IMR-90 (cell line): ENCODE measurements at regions not wholly inside any gene's neighbourhood (a gene's known extent, or its start where the extent isn't known, plus 50 kb on each side); places are given as distances from the start of the nearest gene placed in this dataset.

Source experiments
- ATAC-seq: fragments of 200-7000 bp; cut with Tn5 transposase; 2 replicates; pipeline ENCODE4 v1.9.1; 2020; ENCODE audit warnings: low read depth, mild to moderate bottlenecking, moderate library complexity
- BruUV-seq: library from RNA; stranded (reverse); fragments of 400-500 nt; replicated peaks from 2 replicates; lab custom pipeline; 2021; lab: Mats Ljungman, UMichigan
- CTCF ChIA-PET: fragments of 300-600 bp; formaldehyde crosslinking; extraction: SDS; loops from one replicate; lab custom pipeline; 2021; ENCODE audit warnings: antibody characterized with exemption; lab: Yijun Ruan, JAX
- POLR2A ChIA-PET: fragments of 300-600 bp; sonication (Branson Sonifier 250); formaldehyde crosslinking; loops from one replicate; lab custom pipeline; 2022; ENCODE audit warnings: antibody characterized with exemption; ENCODE audit not compliant: unreplicated experiment; lab: Charles Lee
- DNase-seq: peaks from one replicate; pipeline ENCODE4 v3.0.0; 2013
- H2AFZ ChIP-seq: replicated peaks from 2 replicates; pipeline ENCODE3; 2013; ENCODE audit warnings: low read length, mild to moderate bottlenecking; ENCODE audit not compliant: poor library complexity
- H2AK5ac ChIP-seq: 2 replicates; pipeline ENCODE4 v1.6.1; 2013; ENCODE audit warnings: low read depth, low read length, inconsistent platforms
- H2AK9ac ChIP-seq: replicated peaks from 2 replicates; pipeline ENCODE3; 2013; ENCODE audit warnings: mild to moderate bottlenecking, low read depth, low read length, moderate library complexity; ENCODE audit not compliant: poor library complexity
- H2BK120ac ChIP-seq: 2 replicates; pipeline ENCODE4 v1.6.1; 2013; ENCODE audit warnings: low read depth, low read length, inconsistent platforms
- H2BK15ac ChIP-seq: 3 replicates; pipeline ENCODE4 v1.6.1; 2013; ENCODE audit warnings: low read depth, low read length, inconsistent platforms
- H2BK20ac ChIP-seq: 2 replicates; pipeline ENCODE4 v1.6.1; 2013; ENCODE audit warnings: low read depth, mild to moderate bottlenecking, inconsistent platforms, low read length, moderate library complexity
- H2BK5ac ChIP-seq: 2 replicates; pipeline ENCODE4 v1.6.1; 2013; ENCODE audit warnings: mild to moderate bottlenecking, low read depth, low read length, inconsistent platforms; ENCODE audit not compliant: poor library complexity, severe bottlenecking
- H3K14ac ChIP-seq: replicated peaks from 2 replicates; pipeline ENCODE4 v1.6.1; 2013; ENCODE audit warnings: low read depth, low read length, inconsistent platforms
- H3K18ac ChIP-seq: 2 replicates; pipeline ENCODE4 v1.6.1; 2013; ENCODE audit warnings: low read depth, low read length, control low read depth
- H3K23ac ChIP-seq: 2 replicates; pipeline ENCODE4 v1.6.1; 2013; ENCODE audit warnings: low read depth, low read length, inconsistent platforms
- H3K27ac ChIP-seq: 2 replicates; pipeline ENCODE4 v1.5.1; 2013; ENCODE audit warnings: mild to moderate bottlenecking, control low read depth, low read length; ENCODE audit not compliant: insufficient read depth
- H3K27me3 ChIP-seq: 2 replicates; pipeline ENCODE4 v1.6.1; 2013; ENCODE audit warnings: low read length; ENCODE audit not compliant: control insufficient read depth, insufficient read depth
- H3K36me3 ChIP-seq: 2 replicates; pipeline ENCODE4 v1.6.1; 2013; ENCODE audit warnings: low read length, mixed read lengths; ENCODE audit not compliant: control insufficient read depth, insufficient read depth
- H3K4ac ChIP-seq: 2 replicates; pipeline ENCODE4 v1.6.1; 2013; ENCODE audit warnings: low read depth, low read length, inconsistent platforms
- H3K4me1 ChIP-seq: 2 replicates; pipeline ENCODE4 v1.6.1; 2013; ENCODE audit warnings: low read length, mixed read lengths; ENCODE audit not compliant: control insufficient read depth, insufficient read depth
- H3K4me2 ChIP-seq: 2 replicates; pipeline ENCODE4 v1.6.1; 2013; ENCODE audit warnings: low read depth, mild to moderate bottlenecking, control low read depth, low read length, moderate library complexity
- H3K4me3 ChIP-seq: 2 replicates; pipeline ENCODE4 v1.5.1; 2013; ENCODE audit warnings: low read depth, mild to moderate bottlenecking, control low read depth, low read length, moderate library complexity; ENCODE audit not compliant: insufficient read depth
- H3K56ac ChIP-seq: 2 replicates; pipeline ENCODE4 v1.6.1; 2013; ENCODE audit warnings: low read length, inconsistent platforms; ENCODE audit not compliant: insufficient read depth; ENCODE audit errors: extremely low read depth
- H3K79me1 ChIP-seq, 2 experiments: 2 replicates each; pipeline ENCODE4 v1.6.1; 2013; ENCODE audit warnings: low read length in 2 of 2, inconsistent platforms in 1 of 2, low read depth in 1 of 2
- H3K9ac ChIP-seq: 2 replicates; pipeline ENCODE4 v1.6.1; 2013; ENCODE audit warnings: low read depth, low read length, control low read depth
- H3K9me1 ChIP-seq: 2 replicates; pipeline ENCODE4 v1.6.1; 2013; ENCODE audit warnings: low read length, inconsistent platforms; ENCODE audit not compliant: insufficient read depth
- H3K9me3 ChIP-seq: 2 replicates; pipeline ENCODE4 v1.6.1; 2013; ENCODE audit warnings: low read length; ENCODE audit not compliant: control insufficient read depth, insufficient read depth
- H4K20me1 ChIP-seq: 2 replicates; pipeline ENCODE4 v1.6.1; 2013; ENCODE audit warnings: low read length, inconsistent platforms; ENCODE audit not compliant: insufficient read depth
- H4K5ac ChIP-seq: 2 replicates; pipeline ENCODE4 v1.6.1; 2013; ENCODE audit warnings: mild to moderate bottlenecking, low read depth, low read length, control low read depth
- H4K8ac ChIP-seq, 2 experiments: 2 replicates each; pipeline ENCODE4 v1.6.1; 2013; ENCODE audit warnings: low read depth in 2 of 2, low read length in 2 of 2, control low read depth in 1 of 2, inconsistent platforms in 1 of 2
- H4K91ac ChIP-seq: 2 replicates; pipeline ENCODE4 v1.6.1; 2013; ENCODE audit warnings: low read depth, low read length, inconsistent platforms; ENCODE audit not compliant: insufficient read depth
- BHLHE40 ChIP-seq: fragments of 150-350 bp; IDR thresholded peaks from 2 replicates; pipeline ENCODE4 v1.6.1; 2016; ENCODE audit warnings: mild to moderate bottlenecking, low read depth, low read length
- CEBPB ChIP-seq: IDR thresholded peaks from 2 replicates; pipeline ENCODE4 v1.6.1; 2012; ENCODE audit warnings: low read depth, low read length, improper control_type of control experiment
- CHD1 ChIP-seq: IDR thresholded peaks from 2 replicates; pipeline ENCODE4 v1.6.1; 2012; ENCODE audit warnings: low read depth, low read length, improper control_type of control experiment
- CTCF ChIP-seq: conservative IDR thresholded peaks from 2 replicates; pipeline ENCODE4 v1.5.1; 2012; ENCODE audit warnings: mild to moderate bottlenecking, low read depth, low read length, improper control_type of control experiment
- FOS ChIP-seq: fragments of 150-350 bp; IDR thresholded peaks from 2 replicates; pipeline ENCODE4 v1.6.1; 2016; ENCODE audit warnings: low read depth, low read length
- MAFK ChIP-seq: IDR thresholded peaks from 2 replicates; pipeline ENCODE4 v1.6.1; 2012; ENCODE audit warnings: low read depth, low read length, improper control_type of control experiment
- MAZ ChIP-seq: IDR thresholded peaks from 2 replicates; pipeline ENCODE4 v1.6.1; 2012; ENCODE audit warnings: low read depth, mild to moderate bottlenecking, low read length, improper control_type of control experiment, moderate library complexity, borderline replicate concordance
- MXI1 ChIP-seq: IDR thresholded peaks from 2 replicates; pipeline ENCODE4 v1.6.1; 2012; ENCODE audit warnings: low read depth, mild to moderate bottlenecking, low read length, moderate library complexity, borderline replicate concordance
- NFE2L2 ChIP-seq: fragments of 150-350 bp; IDR thresholded peaks from 2 replicates; pipeline ENCODE4 v1.6.1; 2016; ENCODE audit warnings: low read depth, mild to moderate bottlenecking, low read length
- POLR2A ChIP-seq: IDR thresholded peaks from 2 replicates; pipeline ENCODE4 v1.6.1; 2012; ENCODE audit warnings: mild to moderate bottlenecking, low read depth, low read length
- RAD21 ChIP-seq: IDR thresholded peaks from 2 replicates; pipeline ENCODE4 v1.6.1; 2012; ENCODE audit warnings: low read length, improper control_type of control experiment
- RCOR1 ChIP-seq: IDR thresholded peaks from 2 replicates; pipeline ENCODE4 v1.6.1; 2012; ENCODE audit warnings: mild to moderate bottlenecking, low read length, improper control_type of control experiment; ENCODE audit not compliant: insufficient replicate concordance
- RFX5 ChIP-seq: IDR thresholded peaks from 2 replicates; pipeline ENCODE4 v1.8.0; 2012; ENCODE audit warnings: low read depth, mild to moderate bottlenecking, low read length, moderate library complexity
- SMC3 ChIP-seq: fragments of 150-350 bp; IDR thresholded peaks from 2 replicates; pipeline ENCODE4 v1.6.1; 2016; ENCODE audit warnings: low read depth, mild to moderate bottlenecking, antibody characterized with exemption, low read length, moderate library complexity
- WGBS, 2 experiments: methylation state at CpG; one replicate each; pipeline versions ENCODE4 v1.1.5 to v1.1.7; 2013; ENCODE audit warnings: missing lambda C conversion rate in 2 of 2; ENCODE audit not compliant: insufficient read length in 1 of 2; ENCODE audit errors: extremely low coverage in 2 of 2; 5-methylcytosine and 5-hydroxymethylcytosine counted together
- dilution Hi-C: fragments of 300-500 bp; cut with HindIII; formaldehyde crosslinking; loops from one replicate; pipeline ENCODE4 v1.14.3; 2018; ENCODE audit warnings: low sequenced_read_pairs; ENCODE audit not compliant: unreplicated experiment
- in situ Hi-C: fragments of 300-500 bp; cut with MboI; formaldehyde crosslinking; loops from 3 replicates; pipeline ENCODE4 v1.14.3; 2019; ENCODE audit warnings: low sequenced_read_pairs, inconsistent platforms, mixed read lengths
- intact Hi-C: fragments of 100-400 bp; cut with micrococcal nuclease; formaldehyde crosslinking; loops from 2 replicates; pipeline ENCODE4 v1.10.0; 2022
- TF ChIP-seq, protein P1 (sequence below): fragments of 150-350 bp; IDR thresholded peaks from 2 replicates; pipeline ENCODE4 v1.6.1; 2016; ENCODE audit warnings: low read depth, mild to moderate bottlenecking, low read length, moderate library complexity, borderline replicate concordance
- TF ChIP-seq, protein P2 (sequence below): fragments of 150-350 bp; IDR thresholded peaks from 2 replicates; pipeline ENCODE4 v1.6.1; 2017; ENCODE audit warnings: mild to moderate bottlenecking, antibody characterized with exemption, low read length, low read depth

GRCh38 chr5:174427304-174427703 is 297.1 kb upstream of the MSX2 start:
- H4K91ac ChIP-seq: no peak overlapping the region
- H3K4me2 ChIP-seq: no peak overlapping the region
- no peaks in the 10 kb centered on the region for H4K20me1 ChIP-seq
- no peak overlapping the region for H2AK9ac ChIP-seq
- peaks cover 2% of the 10 kb centered on the region; the same call in 1 of the 2 replicates for H3K27me3 ChIP-seq
- H4K5ac ChIP-seq: no peak overlapping the region
- no peak overlapping the region for H3K9ac ChIP-seq
- DNase-seq: no peak
- no peaks in the 10 kb centered on the region for H3K9me1 ChIP-seq
- H2BK15ac ChIP-seq: no peak overlapping the region; the same call in 2 of the 3 replicates
- POLR2A ChIA-PET: no interaction called here
- in situ Hi-C loops (no loop called here), dilution Hi-C loops (no loop called here), intact Hi-C loops (no loop called here)
- no peak overlapping the region for H2BK20ac ChIP-seq
- H2BK5ac ChIP-seq: no peak overlapping the region
- no peak overlapping the region for H2AK5ac ChIP-seq
- H2BK120ac ChIP-seq: no peak overlapping the region
- H3K36me3 ChIP-seq: no peaks in the 10 kb centered on the region
- CTCF ChIA-PET: no interaction called here
- no peak overlapping the region for H3K4me3 ChIP-seq
- no peak overlapping the region for H2AFZ ChIP-seq
- no peak overlapping the region for H4K8ac ChIP-seq
- H3K27ac ChIP-seq: no peak overlapping the region
- no peaks in the 10 kb centered on the region for H3K9me3 ChIP-seq
- H3K23ac ChIP-seq: no peak overlapping the region
- no peak overlapping the region for H3K14ac ChIP-seq
- H3K4ac ChIP-seq: no peak overlapping the region
- no TSS peak for BruUV-seq
- H3K56ac ChIP-seq: no peak overlapping the region
- ATAC-seq: no peak
- WGBS, 2 experiments: no CpG with 5 or more reads among the region's 5 CpGs
- TF ChIP-seq RAD21 (no peak), NFE2L2 (no peak), MAZ (no peak), CTCF (no peak), RCOR1 (no peak), SMC3 (no peak), CHD1 (no peak), POLR2A (no peak), FOS (no peak), BHLHE40 (no peak), MXI1 (no peak), MAFK (no peak), CEBPB (no peak), RFX5 (no peak)
- TF ChIP-seq, protein P1, sequence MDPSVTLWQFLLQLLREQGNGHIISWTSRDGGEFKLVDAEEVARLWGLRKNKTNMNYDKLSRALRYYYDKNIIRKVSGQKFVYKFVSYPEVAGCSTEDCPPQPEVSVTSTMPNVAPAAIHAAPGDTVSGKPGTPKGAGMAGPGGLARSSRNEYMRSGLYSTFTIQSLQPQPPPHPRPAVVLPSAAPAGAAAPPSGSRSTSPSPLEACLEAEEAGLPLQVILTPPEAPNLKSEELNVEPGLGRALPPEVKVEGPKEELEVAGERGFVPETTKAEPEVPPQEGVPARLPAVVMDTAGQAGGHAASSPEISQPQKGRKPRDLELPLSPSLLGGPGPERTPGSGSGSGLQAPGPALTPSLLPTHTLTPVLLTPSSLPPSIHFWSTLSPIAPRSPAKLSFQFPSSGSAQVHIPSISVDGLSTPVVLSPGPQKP: no peak
- TF ChIP-seq, protein P2, sequence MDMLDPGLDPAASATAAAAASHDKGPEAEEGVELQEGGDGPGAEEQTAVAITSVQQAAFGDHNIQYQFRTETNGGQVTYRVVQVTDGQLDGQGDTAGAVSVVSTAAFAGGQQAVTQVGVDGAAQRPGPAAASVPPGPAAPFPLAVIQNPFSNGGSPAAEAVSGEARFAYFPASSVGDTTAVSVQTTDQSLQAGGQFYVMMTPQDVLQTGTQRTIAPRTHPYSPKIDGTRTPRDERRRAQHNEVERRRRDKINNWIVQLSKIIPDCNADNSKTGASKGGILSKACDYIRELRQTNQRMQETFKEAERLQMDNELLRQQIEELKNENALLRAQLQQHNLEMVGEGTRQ: no peak
- no peak overlapping the region for H3K18ac ChIP-seq
- H3K79me1 ChIP-seq: no peaks in the 10 kb centered on the region
- H3K4me1 ChIP-seq: no peaks in the 10 kb centered on the region; the same call in 1 of the 2 replicates
